HFF-Myc (cell line): ENCODE measurements at regions not wholly inside any gene's neighbourhood (a gene's known extent, or its start where the extent isn't known, plus 50 kb on each side); places are given as distances from the start of the nearest gene placed in this dataset.

Experiments used
- DNase-seq: peaks from one replicate; pipeline ENCODE4 v3.0.0-alpha.2; 2011; ENCODE audit warnings: low read depth; ENCODE audit errors: extremely low read depth
- H3K4me3 ChIP-seq: replicated peaks from 2 replicates; pipeline ENCODE4 v1.5.1; 2011; ENCODE audit warnings: low read depth, mild to moderate bottlenecking, control low read depth, low read length
- CTCF ChIP-seq: IDR thresholded peaks from 2 replicates; pipeline ENCODE4 v1.5.1; 2012; ENCODE audit warnings: mild to moderate bottlenecking, low read depth, low read length, control low read depth; ENCODE audit errors: missing control alignments

GRCh38 chr17:33676444-33676843 is 383.3 kb upstream of the ASIC2 start:
- TF ChIP-seq CTCF = no peak
- no peak overlapping the region for H3K4me3 ChIP-seq
- no peak for DNase-seq

- no peak for TF ChIP-seq CTCF
- no peak for DNase-seq
- no peak overlapping the region for H3K4me3 ChIP-seq
Observed at GRCh38 chr17:33679595-33679994, 386.5 kb upstream of the ASIC2 start.

- no peak for TF ChIP-seq CTCF
- DNase-seq = no peak
- H3K4me3 ChIP-seq = no peak overlapping the region
Observed at GRCh38 chr17:33680472-33680871, 387.4 kb upstream of the ASIC2 start.

GRCh38 chr17:33682599-33682998 is 389.5 kb upstream of the ASIC2 start:
- H3K4me3 ChIP-seq = no peak overlapping the region
- no peak for DNase-seq
- TF ChIP-seq CTCF = no peak

GRCh38 chr17:33684735-33685134 is 391.6 kb upstream of the ASIC2 start:
- TF ChIP-seq CTCF = no peak

GRCh38 chr17:33686171-33686570 is 393.1 kb upstream of the ASIC2 start:
- TF ChIP-seq CTCF = peak; percentile 42
- DNase-seq = no peak
- H3K4me3 ChIP-seq = no peak overlapping the region

More at GRCh38 chr17:33684735-33685134, 391.6 kb upstream of the ASIC2 start:
- DNase-seq = no peak
- H3K4me3 ChIP-seq = no peak overlapping the region

- no peak for DNase-seq
- TF ChIP-seq CTCF = no peak
- no peak overlapping the region for H3K4me3 ChIP-seq
Observed at GRCh38 chr17:33687831-33688230, 394.7 kb upstream of the ASIC2 start.
